Occipital lobe (tissue), 1 donor: ENCODE measurements at regions not wholly inside any gene's neighbourhood (a gene's known extent, or its start where the extent isn't known, plus 50 kb on each side); places are given as distances from the start of the nearest gene placed in this dataset.

Experiments
- DNase-seq: peaks from one replicate; lab custom pipeline; 2025; lab: John Stamatoyannopoulos, UW

GRCh38 chr7:52486267-52486666 is 549.2 kb upstream of the POM121L12 start:
- DNase-seq, result no peak

- DNase-seq, result no peak
Observed at GRCh38 chr7:52482076-52482475, 553.4 kb upstream of the POM121L12 start.

- no peak for DNase-seq
Observed at GRCh38 chr7:52481571-52481970, 553.9 kb upstream of the POM121L12 start.

- DNase-seq, result no peak
Observed at GRCh38 chr7:52479990-52480389, 555.4 kb upstream of the POM121L12 start.

- no peak for DNase-seq
Observed at GRCh38 chr7:52475001-52475582, 560.3 kb upstream of the POM121L12 start.

- DNase-seq, result no peak
Observed at GRCh38 chr7:52473756-52474155, 561.7 kb upstream of the POM121L12 start.

GRCh38 chr7:52472006-52472620 is 563.3 kb upstream of the POM121L12 start:
- no peak for DNase-seq

GRCh38 chr7:52465216-52465615 is 570.2 kb upstream of the POM121L12 start:
- DNase-seq, result no peak

GRCh38 chr7:52463341-52463740 is 572.1 kb upstream of the POM121L12 start:
- no peak for DNase-seq

- DNase-seq, result no peak
Observed at GRCh38 chr7:52462474-52462873, 573.0 kb upstream of the POM121L12 start.

- DNase-seq, result no peak
Observed at GRCh38 chr7:52455571-52455970, 579.9 kb upstream of the POM121L12 start.

- DNase-seq, result no peak
Observed at GRCh38 chr7:52450816-52451215, 584.6 kb upstream of the POM121L12 start.

- DNase-seq, result no peak
Observed at GRCh38 chr7:52447581-52448180, 587.8 kb upstream of the POM121L12 start.

- DNase-seq, result no peak
Observed at GRCh38 chr7:52436278-52436677, 599.2 kb upstream of the POM121L12 start.

GRCh38 chr7:52431082-52431815 is 604.2 kb upstream of the POM121L12 start:
- DNase-seq, result no peak

- no peak for DNase-seq
Observed at GRCh38 chr7:52423251-52423650, 612.2 kb upstream of the POM121L12 start.

- DNase-seq, result no peak
Observed at GRCh38 chr7:52413051-52413450, 622.4 kb upstream of the POM121L12 start.

- no peak for DNase-seq
Observed at GRCh38 chr7:52410032-52410431, 625.4 kb upstream of the POM121L12 start.

- DNase-seq, result no peak
Observed at GRCh38 chr7:52406808-52407207, 628.6 kb upstream of the POM121L12 start.

GRCh38 chr7:52382731-52383130 is 652.7 kb upstream of the POM121L12 start:
- no peak for DNase-seq

GRCh38 chr7:52369922-52370321 is 665.5 kb upstream of the POM121L12 start:
- DNase-seq, result no peak

GRCh38 chr7:52365349-52365748 is 670.1 kb upstream of the POM121L12 start:
- no peak for DNase-seq

- DNase-seq, result no peak
Observed at GRCh38 chr7:52362521-52362920, 672.9 kb upstream of the POM121L12 start.
